HCT116 (cell line): ENCODE measurements at regions not wholly inside any gene's neighbourhood (a gene's known extent, or its start where the extent isn't known, plus 50 kb on each side); places are given as distances from the start of the nearest gene placed in this dataset.

Source experiments
- CEBPB ChIP-seq: IDR thresholded peaks from 2 replicates; pipeline ENCODE4 v1.6.1; 2012; ENCODE audit warnings: low read depth
- ELF1 ChIP-seq: IDR thresholded peaks from 2 replicates; pipeline ENCODE4 v1.6.1; 2012; ENCODE audit warnings: low read depth, borderline replicate concordance
- EZH2 ChIP-seq: fragments of 200-600 bp; sonication (generic); IDR thresholded peaks from 2 replicates; pipeline ENCODE4 v1.6.1; 2017; ENCODE audit warnings: antibody characterized with exemption, mixed run types
- EZH2phosphoT487 ChIP-seq: fragments of 200-600 bp; IDR thresholded peaks from 2 replicates; pipeline ENCODE4 v1.6.1; 2018; ENCODE audit warnings: antibody characterized with exemption, borderline replicate concordance
- JUND ChIP-seq: IDR thresholded peaks from 2 replicates; pipeline ENCODE4 v1.6.1; 2012
- POLR2A ChIP-seq: IDR thresholded peaks from 2 replicates; pipeline ENCODE4 v1.7.0; 2011; ENCODE audit warnings: borderline replicate concordance; ENCODE audit not compliant: insufficient read depth, insufficient read length; ENCODE audit errors: extremely low read depth
- POLR2AphosphoS5 ChIP-seq: IDR thresholded peaks from 2 replicates; pipeline ENCODE4 v1.6.1; 2011; ENCODE audit warnings: mild to moderate bottlenecking, low read depth, low read length, moderate library complexity
- SRF ChIP-seq: IDR thresholded peaks from 2 replicates; pipeline ENCODE4 v1.6.1; 2012; ENCODE audit warnings: low read depth
- TCF7L2 ChIP-seq: IDR thresholded peaks from 2 replicates; pipeline ENCODE4 v1.7.0; 2011; ENCODE audit warnings: borderline replicate concordance, inconsistent platforms; ENCODE audit not compliant: insufficient read depth, insufficient read length; ENCODE audit errors: extremely low read depth
- ZFX ChIP-seq: fragments of 450-650 bp; IDR thresholded peaks from 2 replicates; pipeline ENCODE4 v1.6.1; 2017
- TF ChIP-seq, protein P1 (sequence below), 3 experiments: fragments of 200-600 bp in 1 of 3; sonication (generic) in 1 of 3; IDR thresholded peaks in 2 of 3; conservative IDR thresholded peaks in 1 of 3; 2 replicates each; pipeline ENCODE4 v1.5.1; 2012 to 2017; ENCODE audit warnings: low read depth in 2 of 3, low read length in 2 of 3, antibody characterized with exemption in 1 of 3, borderline replicate concordance in 1 of 3, control low read depth in 1 of 3, mild to moderate bottlenecking in 1 of 3, mixed read lengths in 1 of 3, mixed run types in 1 of 3, moderate library complexity in 1 of 3; ENCODE audit not compliant: insufficient read depth in 1 of 3

GRCh38 chr2:34204560-34204959 lies 605.5 kb upstream of the FAM98A start:
- TF ChIP-seq ELF1 (no peak), CEBPB (no peak), EZH2 (no peak), ZFX (no peak), SRF (no peak), TCF7L2 (no peak), EZH2phosphoT487 (no peak), POLR2A (no peak), JUND (no peak), POLR2AphosphoS5 (no peak)
- TF ChIP-seq, protein P1, sequence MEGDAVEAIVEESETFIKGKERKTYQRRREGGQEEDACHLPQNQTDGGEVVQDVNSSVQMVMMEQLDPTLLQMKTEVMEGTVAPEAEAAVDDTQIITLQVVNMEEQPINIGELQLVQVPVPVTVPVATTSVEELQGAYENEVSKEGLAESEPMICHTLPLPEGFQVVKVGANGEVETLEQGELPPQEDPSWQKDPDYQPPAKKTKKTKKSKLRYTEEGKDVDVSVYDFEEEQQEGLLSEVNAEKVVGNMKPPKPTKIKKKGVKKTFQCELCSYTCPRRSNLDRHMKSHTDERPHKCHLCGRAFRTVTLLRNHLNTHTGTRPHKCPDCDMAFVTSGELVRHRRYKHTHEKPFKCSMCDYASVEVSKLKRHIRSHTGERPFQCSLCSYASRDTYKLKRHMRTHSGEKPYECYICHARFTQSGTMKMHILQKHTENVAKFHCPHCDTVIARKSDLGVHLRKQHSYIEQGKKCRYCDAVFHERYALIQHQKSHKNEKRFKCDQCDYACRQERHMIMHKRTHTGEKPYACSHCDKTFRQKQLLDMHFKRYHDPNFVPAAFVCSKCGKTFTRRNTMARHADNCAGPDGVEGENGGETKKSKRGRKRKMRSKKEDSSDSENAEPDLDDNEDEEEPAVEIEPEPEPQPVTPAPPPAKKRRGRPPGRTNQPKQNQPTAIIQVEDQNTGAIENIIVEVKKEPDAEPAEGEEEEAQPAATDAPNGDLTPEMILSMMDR (IDR thresholded peaks at IDR 0.05 in 2 of 3, conservative IDR thresholded peaks at IDR 0.05 in 1 of 3; ENCODE audit: borderline replicate concordance in 1 of 3, insufficient read depth in 1 of 3, low read depth in 2 of 3, low read length in 2 of 3), result no peak
